Stomach (tissue), 4 donors: ENCODE measurements at regions not wholly inside any gene's neighbourhood (a gene's known extent, or its start where the extent isn't known, plus 50 kb on each side); places are given as distances from the start of the nearest gene placed in this dataset.

Experiments used
- EP300 ChIP-seq: sonication (generic); formaldehyde crosslinking; IDR thresholded peaks from one replicate; pipeline ENCODE4 v1.6.1; 2017; ENCODE audit warnings: antibody characterized with exemption
- POLR2A ChIP-seq, 4 donors: fragments of 450-650 bp; IDR thresholded peaks; one replicate each; pipeline ENCODE4 v1.6.1; 2016; ENCODE audit warnings: antibody characterized with exemption in 4 of 4, control low read depth in 2 of 4, mild to moderate bottlenecking in 1 of 4, moderate library complexity in 1 of 4
- POLR2AphosphoS5 ChIP-seq, 3 donors: sonication (generic); formaldehyde crosslinking; IDR thresholded peaks; one replicate each; pipeline ENCODE4 v1.6.1; 2016; ENCODE audit warnings: antibody characterized with exemption in 3 of 3
- TF ChIP-seq, protein P1 (sequence below), 7 experiments: fragments of 450-650 bp in 4 of 7; fragments of 200-600 bp in 3 of 7; sonication (generic) in 3 of 7; IDR thresholded peaks; one replicate each; pipeline ENCODE4 v1.5.1; 2016 to 2019; ENCODE audit warnings: antibody characterized with exemption in 7 of 7, control low read depth in 2 of 7, mild to moderate bottlenecking in 1 of 7

DNA sequence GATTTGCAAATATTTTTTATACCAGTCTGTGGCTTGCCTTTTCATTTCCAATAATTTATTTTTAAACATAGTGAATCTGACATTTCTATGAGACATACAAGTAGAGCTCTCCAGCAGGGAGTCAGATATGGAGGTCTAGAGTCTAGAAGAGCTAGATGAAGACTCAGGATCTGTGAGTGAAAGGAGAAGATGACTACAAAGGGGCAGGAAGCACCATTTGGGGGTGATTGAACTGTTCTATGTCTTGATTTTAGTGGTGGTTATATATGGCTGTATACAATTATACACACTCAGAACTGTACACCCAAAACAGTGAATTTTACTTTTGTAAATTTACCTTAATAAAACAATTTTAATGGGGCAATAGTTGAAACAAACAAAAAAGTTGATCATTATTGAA lies 127.9 kb upstream of the BACH2 start:
- TF ChIP-seq POLR2AphosphoS5 (IDR thresholded peaks at IDR 0.05) (no peak), EP300 (no peak), POLR2A (IDR thresholded peaks at IDR 0.05) (no peak)
- TF ChIP-seq, protein P1, sequence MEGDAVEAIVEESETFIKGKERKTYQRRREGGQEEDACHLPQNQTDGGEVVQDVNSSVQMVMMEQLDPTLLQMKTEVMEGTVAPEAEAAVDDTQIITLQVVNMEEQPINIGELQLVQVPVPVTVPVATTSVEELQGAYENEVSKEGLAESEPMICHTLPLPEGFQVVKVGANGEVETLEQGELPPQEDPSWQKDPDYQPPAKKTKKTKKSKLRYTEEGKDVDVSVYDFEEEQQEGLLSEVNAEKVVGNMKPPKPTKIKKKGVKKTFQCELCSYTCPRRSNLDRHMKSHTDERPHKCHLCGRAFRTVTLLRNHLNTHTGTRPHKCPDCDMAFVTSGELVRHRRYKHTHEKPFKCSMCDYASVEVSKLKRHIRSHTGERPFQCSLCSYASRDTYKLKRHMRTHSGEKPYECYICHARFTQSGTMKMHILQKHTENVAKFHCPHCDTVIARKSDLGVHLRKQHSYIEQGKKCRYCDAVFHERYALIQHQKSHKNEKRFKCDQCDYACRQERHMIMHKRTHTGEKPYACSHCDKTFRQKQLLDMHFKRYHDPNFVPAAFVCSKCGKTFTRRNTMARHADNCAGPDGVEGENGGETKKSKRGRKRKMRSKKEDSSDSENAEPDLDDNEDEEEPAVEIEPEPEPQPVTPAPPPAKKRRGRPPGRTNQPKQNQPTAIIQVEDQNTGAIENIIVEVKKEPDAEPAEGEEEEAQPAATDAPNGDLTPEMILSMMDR (IDR thresholded peaks at IDR 0.05): no peak
